ENCODE measurements at regions not wholly inside any gene's neighbourhood (a gene's known extent, or its start where the extent isn't known, plus 50 kb on each side); places are given as distances from the start of the nearest gene placed in this dataset.
A peak's percentile ranks its signal among the peaks of the same experiment; 100 is the strongest.
"Not testable (repeated sequence)": the region's sequence is repeated elsewhere in the genome, so short reads cannot be mapped to it uniquely, and the experiment has no call there.

GRCh38 chr5:157942595-157942994, 83.7 kb upstream of the CLINT1 start:
- DNase-seq (ENCODE audit: low read depth): no peak

GRCh38 chr5:157941616-157942015, 82.7 kb upstream of the CLINT1 start:
- DNase-seq (ENCODE audit: low read depth): no peak

GRCh38 chr5:157938101-157938500, 79.2 kb upstream of the CLINT1 start:
- not testable (repeated sequence) for DNase-seq (ENCODE audit: low read depth)

GRCh38 chr5:157936776-157937501, 78.0 kb upstream of the CLINT1 start:
- not testable (repeated sequence) for DNase-seq (ENCODE audit: low read depth)

- DNase-seq (ENCODE audit: low read depth): no peak
Measured at GRCh38 chr5:157934600-157934999, 75.7 kb upstream of the CLINT1 start.

GRCh38 chr5:157933005-157933404, 74.1 kb upstream of the CLINT1 start:
- DNase-seq (ENCODE audit: low read depth): no peak

GRCh38 chr5:157930710-157931109, 71.8 kb upstream of the CLINT1 start:
- DNase-seq (ENCODE audit: low read depth): no peak

- no peak for DNase-seq (ENCODE audit: low read depth)
Measured at GRCh38 chr5:157926977-157927376, 68.0 kb upstream of the CLINT1 start.

GRCh38 chr5:157925786-157926671, 67.1 kb upstream of the CLINT1 start:
- DNase-seq (ENCODE audit: low read depth): no peak

GRCh38 chr5:157924931-157925729, 66.2 kb upstream of the CLINT1 start:
- no peak for DNase-seq (ENCODE audit: low read depth)

- DNase-seq (ENCODE audit: low read depth): no peak
Measured at GRCh38 chr5:157924490-157924889, 65.5 kb upstream of the CLINT1 start.

GRCh38 chr5:157923765-157924164, 64.8 kb upstream of the CLINT1 start:
- DNase-seq (ENCODE audit: low read depth): no peak

GRCh38 chr5:157922026-157922425, 63.1 kb upstream of the CLINT1 start:
- DNase-seq (ENCODE audit: low read depth): no peak

GRCh38 chr5:157920828-157921170, 61.9 kb upstream of the CLINT1 start:
- no peak for DNase-seq (ENCODE audit: low read depth)

GRCh38 chr5:157918811-157919742, 60.1 kb upstream of the CLINT1 start:
- DNase-seq (ENCODE audit: low read depth): peak; percentile 1

- peak; percentile 37 for DNase-seq (ENCODE audit: low read depth)
Measured at GRCh38 chr5:157917899-157918809, 59.2 kb upstream of the CLINT1 start.

- no peak for DNase-seq (ENCODE audit: low read depth)
Measured at GRCh38 chr5:157917491-157917890, 58.5 kb upstream of the CLINT1 start.

GRCh38 chr5:157915638-157916037, 56.7 kb upstream of the CLINT1 start:
- DNase-seq (ENCODE audit: low read depth): no peak

GRCh38 chr5:157914151-157914788, 55.3 kb upstream of the CLINT1 start:
- no peak for DNase-seq (ENCODE audit: low read depth)

GRCh38 chr5:157913575-157913974, 54.6 kb upstream of the CLINT1 start:
- no peak for DNase-seq (ENCODE audit: low read depth)

All from stimulated activated CD8-positive, alpha-beta memory T cell treated with anti-CD3 and anti-CD28 coated beads, Interleukin-12 subunit alpha, Interleukin-12 subunit beta, amount 100 ng/mL, for 1 hour (primary cell).